ENCODE measurements at regions not wholly inside any gene's neighbourhood (a gene's known extent, or its start where the extent isn't known, plus 50 kb on each side); places are given as distances from the start of the nearest gene placed in this dataset.

- DNase-seq: no peak
- 91 to 93% methylated on average over 1 of the region's 1 CpG for whole genome bisulfite sequencing, 2 donors
- Histone ChIP-seq H3K4me1 (peaks cover 0 to 8% (median 2%) of the 10 kb centered on the region in 4 donors), H3K36me3 (no peaks in the 10 kb centered on the region), H3K9me3 (no peaks in the 10 kb centered on the region), H3K27me3 (peaks cover 0 to 2% (median 0%) of the 10 kb centered on the region in 3 donors), H3K27ac (no peak overlapping the region), H3K4me3 (no peak overlapping the region)
- intact Hi-C loops (cut with DNase I): no loop called here
- TF ChIP-seq CTCF (IDR thresholded peaks at IDR 0.05): no peak
- no peak for TF ChIP-seq EP300 (IDR thresholded peaks at IDR 0.05)
- no peak for TF ChIP-seq POLR2A (IDR thresholded peaks at IDR 0.05)
- TF ChIP-seq POLR2AphosphoS5 (IDR thresholded peaks at IDR 0.05): no peak
Measured at GRCh38 chr1:221806236-221806635, 64.3 kb upstream of the DUSP10 start.

- Histone ChIP-seq H3K4me3 (no peak overlapping the region), H3K36me3 (no peaks in the 10 kb centered on the region), H3K27me3 (peaks cover 0 to 2% (median 0%) of the 10 kb centered on the region in 3 donors), H3K9me3 (peaks cover 0 to under 1% (median 0%) of the 10 kb centered on the region in 4 donors), H3K4me1 (peaks cover 0 to 8% (median 2%) of the 10 kb centered on the region in 4 donors), H3K27ac (no peak overlapping the region)
- DNase-seq: no peak
- intact Hi-C loops (cut with DNase I): no loop called here
- 91 to 96% methylated on average over 1 of the region's 1 CpG for WGBS, 2 donors
- TF ChIP-seq POLR2A (IDR thresholded peaks at IDR 0.05): no peak
- TF ChIP-seq CTCF (IDR thresholded peaks at IDR 0.05): no peak
- no peak for TF ChIP-seq EP300 (IDR thresholded peaks at IDR 0.05)
- TF ChIP-seq POLR2AphosphoS5 (IDR thresholded peaks at IDR 0.05): no peak
Measured at GRCh38 chr1:221805121-221805520, 63.2 kb upstream of the DUSP10 start.

- peaks cover 0 to 2% (median 0%) of the 10 kb centered on the region in 3 donors for H3K27me3 ChIP-seq
- TF ChIP-seq POLR2A (IDR thresholded peaks at IDR 0.05) (no peak), EP300 (IDR thresholded peaks at IDR 0.05) (no peak), CTCF (IDR thresholded peaks at IDR 0.05) (no peak), POLR2AphosphoS5 (IDR thresholded peaks at IDR 0.05) (no peak)
- peaks cover 0 to 8% (median 2%) of the 10 kb centered on the region in 4 donors for H3K4me1 ChIP-seq
- H3K4me3 ChIP-seq: no peak overlapping the region
- intact Hi-C loops (cut with DNase I): no loop called here
- peaks cover 0 to 3% (median 0%) of the 10 kb centered on the region in 4 donors for H3K9me3 ChIP-seq
- H3K36me3 ChIP-seq: no peaks in the 10 kb centered on the region
- 53 to 89% methylated on average over 3 of the region's 3 CpGs for WGBS, 2 donors
- H3K27ac ChIP-seq: no peak overlapping the region
- no peak for DNase-seq
Measured at GRCh38 chr1:221804303-221804702, 62.4 kb upstream of the DUSP10 start.

GRCh38 chr1:221801773-221802516 lies 60.1 kb upstream of the DUSP10 start:
- TF ChIP-seq EP300 (IDR thresholded peaks at IDR 0.05): no peak
- no peak for TF ChIP-seq POLR2A (IDR thresholded peaks at IDR 0.05)
- no peak for TF ChIP-seq POLR2AphosphoS5 (IDR thresholded peaks at IDR 0.05)
- TF ChIP-seq CTCF (IDR thresholded peaks at IDR 0.05): no peak
- Histone ChIP-seq H3K27ac (no peak overlapping the region), H3K9me3 (peaks cover 0 to 3% (median 0%) of the 10 kb centered on the region in 4 donors), H3K4me1 (peaks cover 0 to 8% (median 2%) of the 10 kb centered on the region in 4 donors), H3K4me3 (no peak overlapping the region), H3K36me3 (no peaks in the 10 kb centered on the region), H3K27me3 (peaks cover 0 to 2% (median 0%) of the 10 kb centered on the region in 3 donors)
- 25 to 73% methylated on average over 1 of the region's 1 CpG for WGBS, 2 donors
- DNase-seq: no peak
- intact Hi-C loops (cut with DNase I): no loop called here

All from sigmoid colon (tissue), 6 donors.